Parathyroid adenoma (tissue), 2 donors: ENCODE measurements at regions not wholly inside any gene's neighbourhood (a gene's known extent, or its start where the extent isn't known, plus 50 kb on each side); places are given as distances from the start of the nearest gene placed in this dataset.
"Not testable (repeated sequence)": the region's sequence is repeated elsewhere in the genome, so short reads cannot be mapped to it uniquely, and the experiment has no call there.

ENCODE experiments used
- H2AFZ ChIP-seq: fragments of 300-600 bp; sonication (generic); one replicate; pipeline ENCODE4 v1.7.0; 2017; ENCODE audit warnings: antibody characterized with exemption, mild to moderate bottlenecking
- H3K27ac ChIP-seq: fragments of 300-600 bp; sonication (generic); one replicate; pipeline ENCODE4 v1.7.0; 2017
- H3K27me3 ChIP-seq: fragments of 300-600 bp; sonication (generic); one replicate; pipeline ENCODE4 v1.7.0; 2017; ENCODE audit warnings: low read length; ENCODE audit not compliant: control insufficient read depth, insufficient read depth
- H3K36me3 ChIP-seq: fragments of 300-600 bp; sonication (generic); one replicate; pipeline ENCODE4 v1.7.0; 2017; ENCODE audit warnings: low read length; ENCODE audit not compliant: control insufficient read depth, insufficient read depth
- H3K4me1 ChIP-seq: fragments of 300-600 bp; sonication (generic); one replicate; pipeline ENCODE4 v1.7.0; 2017; ENCODE audit warnings: control low read depth
- H3K4me2 ChIP-seq: fragments of 300-600 bp; sonication (generic); one replicate; pipeline ENCODE4 v1.7.0; 2017; ENCODE audit warnings: low read length
- H3K4me3 ChIP-seq: fragments of 300-600 bp; sonication (generic); one replicate; pipeline ENCODE4 v1.7.0; 2017; ENCODE audit warnings: low read depth, low read length
- H3K79me2 ChIP-seq: fragments of 300-600 bp; sonication (generic); one replicate; pipeline ENCODE4 v1.7.0; 2017; ENCODE audit warnings: control low read depth
- H3K9ac ChIP-seq: fragments of 300-600 bp; sonication (generic); one replicate; pipeline ENCODE4 v1.7.0; 2017; ENCODE audit warnings: mild to moderate bottlenecking
- H3K9me3 ChIP-seq: fragments of 300-600 bp; sonication (generic); one replicate; pipeline ENCODE4 v1.7.0; 2017; ENCODE audit warnings: low read length; ENCODE audit not compliant: control insufficient read depth
- TF ChIP-seq, protein P1 (sequence below): fragments of 300-600 bp; sonication (generic); IDR thresholded peaks from one replicate; pipeline ENCODE4 v1.7.0; 2017; ENCODE audit warnings: antibody characterized with exemption, mild to moderate bottlenecking
- donor health status: primary hyperparathyroidism.

DNA sequence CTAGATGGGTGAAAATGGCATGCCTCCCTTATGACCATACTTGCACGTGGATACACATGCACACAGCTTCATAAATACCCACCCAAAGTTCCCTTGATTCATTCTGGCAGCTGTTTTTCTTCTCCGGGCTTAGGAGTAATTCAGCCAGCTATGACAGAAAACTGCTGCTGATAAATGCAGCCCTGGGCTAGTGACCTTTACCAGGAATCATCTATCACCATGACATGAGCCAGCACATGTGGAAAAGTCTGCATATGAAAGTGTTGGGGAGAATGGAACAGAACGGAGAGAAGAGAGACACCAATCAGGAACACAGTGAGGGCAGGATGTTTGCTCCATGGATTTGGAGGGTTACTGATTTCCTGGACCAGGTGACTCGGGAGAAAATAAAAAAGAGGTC, 706.3 kb downstream of the PDCD6IP start:
- Histone ChIP-seq H3K9me3 (no peaks in the 10 kb centered on the region), H3K4me3 (no peak overlapping the region), H3K4me1 (no peaks in the 10 kb centered on the region), H3K79me2 (no peaks in the 10 kb centered on the region), H2AFZ (no peak overlapping the region), H3K27me3 (no peaks in the 10 kb centered on the region), H3K36me3 (no peaks in the 10 kb centered on the region), H3K4me2 (no peak overlapping the region), H3K9ac (no peak overlapping the region), H3K27ac (no peak overlapping the region)
- TF ChIP-seq, protein P1, sequence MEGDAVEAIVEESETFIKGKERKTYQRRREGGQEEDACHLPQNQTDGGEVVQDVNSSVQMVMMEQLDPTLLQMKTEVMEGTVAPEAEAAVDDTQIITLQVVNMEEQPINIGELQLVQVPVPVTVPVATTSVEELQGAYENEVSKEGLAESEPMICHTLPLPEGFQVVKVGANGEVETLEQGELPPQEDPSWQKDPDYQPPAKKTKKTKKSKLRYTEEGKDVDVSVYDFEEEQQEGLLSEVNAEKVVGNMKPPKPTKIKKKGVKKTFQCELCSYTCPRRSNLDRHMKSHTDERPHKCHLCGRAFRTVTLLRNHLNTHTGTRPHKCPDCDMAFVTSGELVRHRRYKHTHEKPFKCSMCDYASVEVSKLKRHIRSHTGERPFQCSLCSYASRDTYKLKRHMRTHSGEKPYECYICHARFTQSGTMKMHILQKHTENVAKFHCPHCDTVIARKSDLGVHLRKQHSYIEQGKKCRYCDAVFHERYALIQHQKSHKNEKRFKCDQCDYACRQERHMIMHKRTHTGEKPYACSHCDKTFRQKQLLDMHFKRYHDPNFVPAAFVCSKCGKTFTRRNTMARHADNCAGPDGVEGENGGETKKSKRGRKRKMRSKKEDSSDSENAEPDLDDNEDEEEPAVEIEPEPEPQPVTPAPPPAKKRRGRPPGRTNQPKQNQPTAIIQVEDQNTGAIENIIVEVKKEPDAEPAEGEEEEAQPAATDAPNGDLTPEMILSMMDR = no peak

DNA sequence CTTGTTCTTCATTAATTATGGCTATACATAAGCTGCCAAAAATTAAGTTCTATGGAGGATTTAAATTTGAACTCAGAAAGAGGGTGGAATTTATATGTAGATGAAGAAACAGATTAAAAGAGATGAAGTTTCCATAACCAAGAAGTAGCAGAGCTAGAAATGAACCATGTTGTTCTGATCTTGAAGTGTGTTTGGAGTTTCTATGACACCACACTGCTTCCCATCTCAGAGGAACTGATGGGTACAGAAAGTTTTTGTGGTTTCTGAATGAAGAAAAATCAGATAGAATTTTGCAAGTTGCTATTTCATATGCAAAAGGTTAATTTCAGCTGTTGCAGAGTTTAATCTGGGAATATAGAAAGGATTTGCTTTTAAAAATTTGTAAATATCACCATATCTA, 710.3 kb downstream of the PDCD6IP start:
- Histone ChIP-seq H3K4me2 (no peak overlapping the region), H3K79me2 (no peaks in the 10 kb centered on the region), H3K4me1 (no peaks in the 10 kb centered on the region), H2AFZ (no peak overlapping the region), H3K27me3 (no peaks in the 10 kb centered on the region), H3K4me3 (no peak overlapping the region), H3K9ac (no peak overlapping the region), H3K9me3 (no peaks in the 10 kb centered on the region), H3K27ac (no peak overlapping the region), H3K36me3 (no peaks in the 10 kb centered on the region)
- TF ChIP-seq, protein P1 = no peak

DNA sequence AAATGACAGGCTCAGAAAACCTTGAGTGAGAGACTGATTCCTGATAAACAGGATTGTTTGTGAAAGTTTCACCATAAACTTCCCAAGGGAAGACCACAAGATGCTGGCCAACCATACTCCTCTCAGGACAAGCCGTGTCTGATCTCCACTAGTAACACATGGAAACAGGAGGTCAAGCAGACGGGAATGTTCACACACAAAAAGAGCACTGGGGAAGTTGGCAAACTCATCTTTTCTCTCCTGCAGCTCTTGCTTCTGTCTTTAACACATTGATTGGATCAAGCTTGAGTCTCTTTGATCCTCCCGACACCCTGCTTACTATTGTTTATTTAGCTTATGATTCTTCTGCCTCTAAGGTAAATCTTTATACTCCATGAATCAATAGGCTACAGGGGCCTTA, 713.5 kb downstream of the PDCD6IP start:
- Histone ChIP-seq H3K4me1 (no peaks in the 10 kb centered on the region), H3K36me3 (no peaks in the 10 kb centered on the region), H3K4me2 (no peak overlapping the region), H3K9ac (no peak overlapping the region), H3K9me3 (no peaks in the 10 kb centered on the region), H2AFZ (no peak overlapping the region), H3K27me3 (no peaks in the 10 kb centered on the region), H3K79me2 (no peaks in the 10 kb centered on the region), H3K27ac (no peak overlapping the region), H3K4me3 (no peak overlapping the region)
- TF ChIP-seq, protein P1 = no peak

DNA sequence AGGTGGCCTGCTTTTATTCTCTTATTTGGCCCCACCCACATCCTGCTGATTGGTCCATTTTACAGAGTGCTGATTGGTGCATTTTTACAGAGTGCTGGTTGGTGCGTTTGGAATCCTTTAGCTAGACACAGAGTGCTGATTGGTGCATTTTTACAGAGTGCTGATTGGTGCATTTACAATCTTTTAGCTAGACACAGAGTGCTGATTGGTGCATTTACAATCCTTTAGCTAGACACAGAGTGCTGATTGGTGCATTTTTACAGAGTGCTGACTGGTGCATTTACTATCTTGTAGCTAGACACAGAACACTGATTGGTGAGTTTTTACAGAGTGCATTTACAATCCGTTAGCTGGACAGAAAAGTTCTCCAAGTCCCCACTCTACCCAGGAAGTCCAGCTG, 720.6 kb downstream of the PDCD6IP start:
- H3K36me3 ChIP-seq, H3K27me3 ChIP-seq, H3K9ac ChIP-seq, H3K9me3 ChIP-seq, H3K27ac ChIP-seq, H3K79me2 ChIP-seq, H3K4me1 ChIP-seq, H2AFZ ChIP-seq, H3K4me2 ChIP-seq, H3K4me3 ChIP-seq: not testable (repeated sequence)

DNA sequence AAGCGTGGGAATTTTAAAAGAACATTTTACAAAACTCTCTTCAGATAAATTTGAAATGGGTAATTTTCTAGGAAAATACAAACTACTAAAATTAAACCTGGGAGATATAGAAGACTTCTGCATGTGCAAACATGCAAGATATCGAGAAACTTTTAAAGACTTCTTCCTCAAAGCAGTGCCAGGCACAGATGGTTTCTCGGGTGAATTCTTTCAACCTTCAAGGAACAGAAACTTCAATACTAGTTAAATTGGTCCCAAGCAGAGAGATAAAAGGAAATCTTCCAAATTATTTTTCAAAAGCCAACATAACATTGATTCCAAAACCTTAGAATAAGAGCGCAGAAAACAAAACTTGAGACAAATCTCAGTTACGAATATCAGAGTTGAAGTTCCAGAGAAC, 732.7 kb downstream of the PDCD6IP start:
- Histone ChIP-seq H3K27ac (no peak overlapping the region), H3K27me3 (no peaks in the 10 kb centered on the region), H3K4me3 (no peak overlapping the region), H3K36me3 (no peaks in the 10 kb centered on the region), H3K4me1 (no peaks in the 10 kb centered on the region), H2AFZ (no peak overlapping the region), H3K79me2 (no peaks in the 10 kb centered on the region), H3K9me3 (no peaks in the 10 kb centered on the region), H3K9ac (no peak overlapping the region), H3K4me2 (no peak overlapping the region)
- TF ChIP-seq, protein P1 = no peak
